ENCODE measurements at regions not wholly inside any gene's neighbourhood (a gene's known extent, or its start where the extent isn't known, plus 50 kb on each side); places are given as distances from the start of the nearest gene placed in this dataset.

GRCh38 chr12:98343002-98343567 is 172.3 kb upstream of the TMPO start:
- no peak for DNase-seq (ENCODE audit: low spot score)
- in situ Hi-C loops (cut with MboI; ENCODE audit: low pct_unique_long_range_greater_than_20kb, low sequenced_read_pairs, unreplicated experiment) = no loop called here
- no peak for TF ChIP-seq CTCF (IDR thresholded peaks at IDR 0.05; ENCODE audit: extremely low read depth, insufficient read depth, missing control alignments)

GRCh38 chr12:98344046-98344930 is 171.1 kb upstream of the TMPO start:
- in situ Hi-C loops (cut with MboI; ENCODE audit: low pct_unique_long_range_greater_than_20kb, low sequenced_read_pairs, unreplicated experiment) = no loop called here
- TF ChIP-seq CTCF (IDR thresholded peaks at IDR 0.05; ENCODE audit: extremely low read depth, insufficient read depth, missing control alignments) = no peak
- DNase-seq (ENCODE audit: low spot score) = no peak

GRCh38 chr12:98345308-98345876 is 170.0 kb upstream of the TMPO start:
- no peak for DNase-seq (ENCODE audit: low spot score)
- no peak for TF ChIP-seq CTCF (IDR thresholded peaks at IDR 0.05; ENCODE audit: extremely low read depth, insufficient read depth, missing control alignments)
- in situ Hi-C loops (cut with MboI; ENCODE audit: low pct_unique_long_range_greater_than_20kb, low sequenced_read_pairs, unreplicated experiment) = no loop called here

GRCh38 chr12:98351089-98351488 is 164.3 kb upstream of the TMPO start:
- no peak for DNase-seq (ENCODE audit: low spot score)
- no peak for TF ChIP-seq CTCF (IDR thresholded peaks at IDR 0.05; ENCODE audit: extremely low read depth, insufficient read depth, missing control alignments)
- in situ Hi-C loops (cut with MboI; ENCODE audit: low pct_unique_long_range_greater_than_20kb, low sequenced_read_pairs, unreplicated experiment) = no loop called here

GRCh38 chr12:98351784-98352183 is 163.6 kb upstream of the TMPO start:
- no peak for DNase-seq (ENCODE audit: low spot score)
- no peak for TF ChIP-seq CTCF (IDR thresholded peaks at IDR 0.05; ENCODE audit: extremely low read depth, insufficient read depth, missing control alignments)
- in situ Hi-C loops (cut with MboI; ENCODE audit: low pct_unique_long_range_greater_than_20kb, low sequenced_read_pairs, unreplicated experiment) = no loop called here

GRCh38 chr12:98352218-98352811 is 163.1 kb upstream of the TMPO start:
- peak; percentile 42 for DNase-seq (ENCODE audit: low spot score)

More at GRCh38 chr12:98352218-98352811, 163.1 kb upstream of the TMPO start:
- no peak for TF ChIP-seq CTCF (IDR thresholded peaks at IDR 0.05; ENCODE audit: extremely low read depth, insufficient read depth, missing control alignments)
- in situ Hi-C loops (cut with MboI; ENCODE audit: low pct_unique_long_range_greater_than_20kb, low sequenced_read_pairs, unreplicated experiment) = no loop called here

All from GM13977 (cell line).